Suprapubic skin (tissue), 4 donors: ENCODE measurements at regions not wholly inside any gene's neighbourhood (a gene's known extent, or its start where the extent isn't known, plus 50 kb on each side); places are given as distances from the start of the nearest gene placed in this dataset.

Source experiments
- EP300 ChIP-seq: sonication (generic); formaldehyde crosslinking; IDR thresholded peaks from one replicate; pipeline ENCODE4 v1.6.1; 2017; ENCODE audit warnings: antibody characterized with exemption
- POLR2A ChIP-seq, 2 donors: fragments of 450-650 bp; IDR thresholded peaks; one replicate each; pipeline ENCODE4 v1.6.1; 2017; ENCODE audit warnings: antibody characterized with exemption in 2 of 2, mild to moderate bottlenecking in 2 of 2, moderate library complexity in 2 of 2
- POLR2AphosphoS5 ChIP-seq, 3 donors: sonication (generic); formaldehyde crosslinking; IDR thresholded peaks; one replicate each; pipeline ENCODE4 v1.6.1; 2017; ENCODE audit warnings: antibody characterized with exemption in 3 of 3
- TF ChIP-seq, protein P1 (sequence below), 2 donors: fragments of 200-600 bp in 1 of 2; fragments of 450-650 bp in 1 of 2; sonication (generic) in 1 of 2; IDR thresholded peaks; one replicate each; pipeline ENCODE4 v1.5.1; 2016 to 2019; ENCODE audit warnings: antibody characterized with exemption in 2 of 2, mild to moderate bottlenecking in 1 of 2, moderate library complexity in 1 of 2

DNA sequence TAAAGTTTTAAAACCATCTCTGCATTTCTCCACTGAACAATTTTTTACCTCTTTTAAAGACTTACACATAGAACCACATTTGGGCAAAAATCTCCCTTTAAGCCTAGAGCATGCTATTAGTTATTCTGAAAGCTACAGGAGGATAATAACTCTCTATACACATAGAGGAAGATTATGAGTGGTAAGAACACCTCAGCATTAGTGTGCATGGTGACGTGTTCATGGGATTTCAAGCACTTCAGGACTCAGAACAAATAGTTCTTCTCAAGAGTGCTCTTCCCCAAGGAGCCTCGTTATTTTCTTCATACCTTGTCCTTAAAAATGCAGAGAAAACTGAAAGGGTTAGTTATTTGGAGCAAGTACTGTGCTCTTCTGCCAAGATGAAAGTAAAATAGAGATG, 256.9 kb upstream of the TUSC1 start:
- TF ChIP-seq POLR2A (IDR thresholded peaks at IDR 0.05), result no peak
- TF ChIP-seq, protein P1, sequence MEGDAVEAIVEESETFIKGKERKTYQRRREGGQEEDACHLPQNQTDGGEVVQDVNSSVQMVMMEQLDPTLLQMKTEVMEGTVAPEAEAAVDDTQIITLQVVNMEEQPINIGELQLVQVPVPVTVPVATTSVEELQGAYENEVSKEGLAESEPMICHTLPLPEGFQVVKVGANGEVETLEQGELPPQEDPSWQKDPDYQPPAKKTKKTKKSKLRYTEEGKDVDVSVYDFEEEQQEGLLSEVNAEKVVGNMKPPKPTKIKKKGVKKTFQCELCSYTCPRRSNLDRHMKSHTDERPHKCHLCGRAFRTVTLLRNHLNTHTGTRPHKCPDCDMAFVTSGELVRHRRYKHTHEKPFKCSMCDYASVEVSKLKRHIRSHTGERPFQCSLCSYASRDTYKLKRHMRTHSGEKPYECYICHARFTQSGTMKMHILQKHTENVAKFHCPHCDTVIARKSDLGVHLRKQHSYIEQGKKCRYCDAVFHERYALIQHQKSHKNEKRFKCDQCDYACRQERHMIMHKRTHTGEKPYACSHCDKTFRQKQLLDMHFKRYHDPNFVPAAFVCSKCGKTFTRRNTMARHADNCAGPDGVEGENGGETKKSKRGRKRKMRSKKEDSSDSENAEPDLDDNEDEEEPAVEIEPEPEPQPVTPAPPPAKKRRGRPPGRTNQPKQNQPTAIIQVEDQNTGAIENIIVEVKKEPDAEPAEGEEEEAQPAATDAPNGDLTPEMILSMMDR (IDR thresholded peaks at IDR 0.05), result no peak
- no peak for TF ChIP-seq POLR2AphosphoS5 (IDR thresholded peaks at IDR 0.05)
- no peak for TF ChIP-seq EP300
